ENCODE measurements at regions not wholly inside any gene's neighbourhood (a gene's known extent, or its start where the extent isn't known, plus 50 kb on each side); places are given as distances from the start of the nearest gene placed in this dataset.

DNA sequence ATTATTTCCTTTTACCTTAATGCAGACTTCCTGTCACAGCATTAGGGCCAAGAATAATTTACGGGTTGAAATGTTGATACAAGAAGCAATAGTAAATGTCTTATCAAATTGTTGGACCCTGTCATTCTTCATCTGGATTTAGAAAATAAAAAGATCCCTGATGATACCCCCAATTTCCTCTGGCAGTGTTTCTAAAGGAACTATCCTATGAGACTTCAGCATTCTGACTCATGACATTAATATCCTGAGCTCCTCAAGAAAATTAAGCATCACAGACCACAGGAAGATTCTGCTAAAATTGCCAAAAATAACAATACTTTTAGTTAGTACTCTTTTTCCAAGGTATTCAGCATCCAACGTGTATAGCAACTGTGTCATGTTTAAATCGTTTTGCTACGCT is 490.5 kb upstream of the ANKRD30A start:
- H3K4me1 ChIP-seq (ENCODE audit: control insufficient read depth, insufficient read depth, low read length), result no peaks in the 10 kb centered on the region
- no peak overlapping the region for H3K27ac ChIP-seq (ENCODE audit: low read depth, low read length)
- peaks cover 7% of the 10 kb centered on the region; the same call in 1 of the 2 replicates for H3K9me3 ChIP-seq (ENCODE audit: control insufficient read depth, insufficient read depth, low read depth, low read length)
- H3K4me3 ChIP-seq (ENCODE audit: low read depth, low read length), result no peak overlapping the region
- H3K27me3 ChIP-seq (ENCODE audit: control insufficient read depth, insufficient read depth, low read length), result no peaks in the 10 kb centered on the region
- no peaks in the 10 kb centered on the region for H3K36me3 ChIP-seq (ENCODE audit: control insufficient read depth, insufficient read depth, low read length)
- H3K9ac ChIP-seq (ENCODE audit: low read length), result no peak overlapping the region

DNA sequence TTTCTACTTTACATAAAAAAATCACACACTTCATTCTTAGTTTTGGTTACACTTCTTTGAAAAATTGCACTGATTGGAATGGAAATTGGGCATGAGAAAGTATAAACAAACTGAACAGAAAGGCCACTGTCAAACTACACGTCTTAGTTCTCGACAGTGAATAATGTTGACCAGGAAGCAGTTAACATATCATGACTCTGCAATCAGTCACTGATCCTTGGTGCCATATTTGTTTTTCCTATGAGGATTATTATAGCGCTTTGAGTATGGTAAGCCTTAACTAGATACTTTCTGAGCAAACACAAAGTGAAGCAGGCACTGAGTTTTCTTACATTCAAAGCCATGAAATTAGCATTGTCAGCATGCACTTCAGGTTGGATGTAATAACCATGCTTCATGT is 495.1 kb upstream of the ANKRD30A start:
- no peak overlapping the region for H3K27ac ChIP-seq (ENCODE audit: low read depth, low read length)
- H3K4me1 ChIP-seq (ENCODE audit: control insufficient read depth, insufficient read depth, low read length), result no peaks in the 10 kb centered on the region
- H3K27me3 ChIP-seq (ENCODE audit: control insufficient read depth, insufficient read depth, low read length), result no peaks in the 10 kb centered on the region
- no peaks in the 10 kb centered on the region for H3K36me3 ChIP-seq (ENCODE audit: control insufficient read depth, insufficient read depth, low read length)
- no peak overlapping the region for H3K4me3 ChIP-seq (ENCODE audit: low read depth, low read length)
- H3K9ac ChIP-seq (ENCODE audit: low read length), result no peak overlapping the region
- H3K9me3 ChIP-seq (ENCODE audit: control insufficient read depth, insufficient read depth, low read depth, low read length), result peaks cover 7% of the 10 kb centered on the region; the same call in 1 of the 2 replicates

DNA sequence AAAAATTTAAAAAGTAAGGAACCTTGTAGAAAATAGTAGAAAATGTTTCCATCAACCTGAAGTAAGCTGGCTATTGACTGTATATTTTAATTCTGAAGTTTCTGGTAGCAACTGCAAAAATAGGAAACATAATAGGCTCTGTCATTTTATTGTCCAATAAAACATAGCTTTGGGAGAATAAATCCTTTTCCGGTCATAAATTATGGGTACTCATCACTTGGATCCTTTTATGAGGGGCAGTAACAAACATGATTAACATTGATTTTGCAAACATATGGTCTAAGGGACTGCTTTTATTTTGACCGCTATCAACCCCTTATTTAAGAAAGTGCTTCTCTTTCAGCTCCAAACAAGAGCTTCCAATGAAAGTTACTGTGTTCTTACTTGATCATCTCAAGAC is 495.9 kb upstream of the ANKRD30A start:
- no peaks in the 10 kb centered on the region for H3K27me3 ChIP-seq (ENCODE audit: control insufficient read depth, insufficient read depth, low read length)
- peaks cover 7% of the 10 kb centered on the region; the same call in 1 of the 2 replicates for H3K9me3 ChIP-seq (ENCODE audit: control insufficient read depth, insufficient read depth, low read depth, low read length)
- no peak overlapping the region for H3K9ac ChIP-seq (ENCODE audit: low read length)
- H3K36me3 ChIP-seq (ENCODE audit: control insufficient read depth, insufficient read depth, low read length), result no peaks in the 10 kb centered on the region
- H3K4me3 ChIP-seq (ENCODE audit: low read depth, low read length), result no peak overlapping the region
- no peak overlapping the region for H3K27ac ChIP-seq (ENCODE audit: low read depth, low read length)
- H3K4me1 ChIP-seq (ENCODE audit: control insufficient read depth, insufficient read depth, low read length), result no peaks in the 10 kb centered on the region

DNA sequence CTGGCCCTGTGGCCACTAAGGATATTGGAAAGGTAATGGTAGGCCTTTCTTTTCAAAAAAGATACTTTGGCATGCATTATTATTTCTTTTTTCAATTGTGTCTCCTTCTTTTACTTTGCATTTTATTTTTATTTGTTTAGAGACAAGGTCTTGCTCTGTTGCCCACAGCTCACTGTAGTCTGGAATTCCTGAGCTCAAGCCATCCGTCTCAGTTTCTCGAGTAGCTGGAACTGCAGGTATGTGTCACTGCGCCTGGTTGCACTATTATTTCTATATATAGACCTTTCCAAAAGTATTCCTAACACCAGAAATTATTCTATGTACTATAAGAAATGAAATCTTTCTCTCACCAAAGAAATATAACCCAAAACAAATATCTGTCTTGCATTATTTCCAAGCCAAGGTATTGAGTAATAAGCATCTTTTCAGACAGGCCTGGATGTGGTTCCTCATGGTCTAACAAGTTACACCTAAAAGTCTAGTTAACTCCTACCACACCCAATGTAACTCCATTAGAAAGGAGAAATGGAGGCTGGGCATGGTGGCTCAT is 500.8 kb upstream of the ANKRD30A start:
- Histone ChIP-seq H3K9me3 (ENCODE audit: control insufficient read depth, insufficient read depth, low read depth, low read length) (no peaks in the 10 kb centered on the region; the same call in 1 of the 2 replicates), H3K9ac (ENCODE audit: low read length) (no peak overlapping the region), H3K4me1 (ENCODE audit: control insufficient read depth, insufficient read depth, low read length) (no peaks in the 10 kb centered on the region), H3K36me3 (ENCODE audit: control insufficient read depth, insufficient read depth, low read length) (no peaks in the 10 kb centered on the region), H3K27ac (ENCODE audit: low read depth, low read length) (no peak overlapping the region), H3K4me3 (ENCODE audit: low read depth, low read length) (no peak overlapping the region), H3K27me3 (ENCODE audit: control insufficient read depth, insufficient read depth, low read length) (no peaks in the 10 kb centered on the region)

DNA sequence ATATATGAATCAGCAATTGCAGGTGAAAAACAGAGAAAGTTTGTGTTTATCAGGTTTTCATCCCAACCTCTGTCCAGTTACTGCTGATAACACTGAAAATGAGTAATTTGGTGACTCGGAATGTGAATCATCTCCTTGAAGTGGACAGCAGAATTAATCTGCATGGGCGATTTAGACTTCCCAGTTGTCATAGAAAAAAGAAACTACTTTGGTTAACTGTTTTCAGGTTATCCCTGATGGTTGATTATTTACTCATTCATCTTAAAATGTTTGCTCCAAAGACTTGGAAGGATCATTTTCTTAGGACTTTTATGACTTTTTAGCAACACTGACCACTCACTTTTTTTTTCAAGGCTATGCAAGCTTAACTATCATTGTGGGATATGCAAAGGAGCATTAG is 504.1 kb upstream of the ANKRD30A start:
- Histone ChIP-seq H3K36me3 (ENCODE audit: control insufficient read depth, insufficient read depth, low read length) (no peaks in the 10 kb centered on the region), H3K4me1 (ENCODE audit: control insufficient read depth, insufficient read depth, low read length) (no peaks in the 10 kb centered on the region), H3K27me3 (ENCODE audit: control insufficient read depth, insufficient read depth, low read length) (no peaks in the 10 kb centered on the region), H3K9me3 (ENCODE audit: control insufficient read depth, insufficient read depth, low read depth, low read length) (no peaks in the 10 kb centered on the region; the same call in 1 of the 2 replicates), H3K4me3 (ENCODE audit: low read depth, low read length) (no peak overlapping the region), H3K27ac (ENCODE audit: low read depth, low read length) (no peak overlapping the region), H3K9ac (ENCODE audit: low read length) (no peak overlapping the region)

DNA sequence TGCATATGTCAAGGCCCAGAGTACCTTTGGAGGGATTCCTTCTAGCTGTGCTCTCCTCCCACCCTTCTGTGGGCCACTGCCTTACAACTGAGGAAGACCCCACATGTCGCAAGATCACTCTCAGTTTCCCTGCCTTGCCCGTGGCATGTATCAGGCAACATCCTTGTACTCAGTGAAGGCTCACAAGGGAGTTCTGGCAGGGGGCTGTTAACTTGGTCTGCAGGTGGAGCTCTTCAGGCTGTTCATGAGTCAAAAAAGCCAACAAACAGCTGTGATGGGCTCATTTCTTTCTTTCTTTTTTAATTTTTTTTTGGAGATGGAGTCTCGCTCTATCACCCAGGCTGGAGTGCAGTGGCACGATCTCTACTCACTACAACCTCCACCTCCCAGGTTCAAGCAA is 513.0 kb upstream of the ANKRD30A start:
- Histone ChIP-seq H3K9me3 (ENCODE audit: control insufficient read depth, insufficient read depth, low read depth, low read length) (no peaks in the 10 kb centered on the region), H3K36me3 (ENCODE audit: control insufficient read depth, insufficient read depth, low read length) (no peaks in the 10 kb centered on the region), H3K9ac (ENCODE audit: low read length) (no peak overlapping the region), H3K4me3 (ENCODE audit: low read depth, low read length) (no peak overlapping the region), H3K4me1 (ENCODE audit: control insufficient read depth, insufficient read depth, low read length) (no peaks in the 10 kb centered on the region), H3K27ac (ENCODE audit: low read depth, low read length) (no peak overlapping the region), H3K27me3 (ENCODE audit: control insufficient read depth, insufficient read depth, low read length) (no peaks in the 10 kb centered on the region)

DNA sequence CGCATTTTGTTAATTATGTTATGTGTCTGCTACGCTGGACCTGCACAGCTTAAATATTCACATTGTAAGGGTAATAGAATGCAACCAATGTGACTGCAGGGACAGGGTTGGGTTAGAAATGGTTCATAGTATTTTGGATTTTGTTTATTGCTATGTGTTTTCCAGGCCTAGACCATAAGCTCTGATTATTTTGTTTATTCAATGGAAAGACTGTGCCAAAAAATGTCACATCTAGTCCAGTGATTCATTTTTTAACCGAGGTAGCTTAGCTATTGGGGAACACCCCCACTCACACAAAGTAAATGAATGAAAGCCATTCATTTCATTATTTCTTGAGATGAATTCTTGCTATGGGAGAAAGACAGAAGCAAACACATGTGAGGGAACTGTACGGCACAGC is 516.5 kb upstream of the ANKRD30A start:
- Histone ChIP-seq H3K27me3 (ENCODE audit: control insufficient read depth, insufficient read depth, low read length) (no peaks in the 10 kb centered on the region), H3K27ac (ENCODE audit: low read depth, low read length) (no peak overlapping the region), H3K4me3 (ENCODE audit: low read depth, low read length) (no peak overlapping the region), H3K36me3 (ENCODE audit: control insufficient read depth, insufficient read depth, low read length) (no peaks in the 10 kb centered on the region), H3K9me3 (ENCODE audit: control insufficient read depth, insufficient read depth, low read depth, low read length) (no peaks in the 10 kb centered on the region), H3K9ac (ENCODE audit: low read length) (no peak overlapping the region), H3K4me1 (ENCODE audit: control insufficient read depth, insufficient read depth, low read length) (no peaks in the 10 kb centered on the region)

DNA sequence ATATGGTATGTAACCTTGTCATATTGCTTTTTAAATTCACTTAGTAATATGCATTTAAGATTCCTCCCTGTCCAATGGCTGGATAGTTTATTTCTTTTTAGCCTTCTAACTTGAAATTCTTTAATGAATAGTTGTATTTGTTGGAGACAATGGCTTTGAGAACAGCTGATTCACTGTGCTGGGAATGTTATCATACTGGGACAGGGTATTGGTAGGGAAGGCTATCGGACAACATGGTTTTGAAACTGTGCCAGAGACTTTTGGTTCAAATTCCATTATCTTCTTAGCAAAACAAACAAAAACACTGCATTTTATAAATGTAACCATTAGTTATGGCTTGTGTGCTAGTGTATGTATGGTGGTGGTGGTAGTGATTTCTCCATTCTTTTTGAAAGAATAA is 517.1 kb upstream of the ANKRD30A start:
- Histone ChIP-seq H3K27ac (ENCODE audit: low read depth, low read length) (no peak overlapping the region), H3K36me3 (ENCODE audit: control insufficient read depth, insufficient read depth, low read length) (no peaks in the 10 kb centered on the region), H3K27me3 (ENCODE audit: control insufficient read depth, insufficient read depth, low read length) (no peaks in the 10 kb centered on the region), H3K9ac (ENCODE audit: low read length) (no peak overlapping the region), H3K4me3 (ENCODE audit: low read depth, low read length) (no peak overlapping the region), H3K9me3 (ENCODE audit: control insufficient read depth, insufficient read depth, low read depth, low read length) (no peaks in the 10 kb centered on the region), H3K4me1 (ENCODE audit: control insufficient read depth, insufficient read depth, low read length) (no peaks in the 10 kb centered on the region)

DNA sequence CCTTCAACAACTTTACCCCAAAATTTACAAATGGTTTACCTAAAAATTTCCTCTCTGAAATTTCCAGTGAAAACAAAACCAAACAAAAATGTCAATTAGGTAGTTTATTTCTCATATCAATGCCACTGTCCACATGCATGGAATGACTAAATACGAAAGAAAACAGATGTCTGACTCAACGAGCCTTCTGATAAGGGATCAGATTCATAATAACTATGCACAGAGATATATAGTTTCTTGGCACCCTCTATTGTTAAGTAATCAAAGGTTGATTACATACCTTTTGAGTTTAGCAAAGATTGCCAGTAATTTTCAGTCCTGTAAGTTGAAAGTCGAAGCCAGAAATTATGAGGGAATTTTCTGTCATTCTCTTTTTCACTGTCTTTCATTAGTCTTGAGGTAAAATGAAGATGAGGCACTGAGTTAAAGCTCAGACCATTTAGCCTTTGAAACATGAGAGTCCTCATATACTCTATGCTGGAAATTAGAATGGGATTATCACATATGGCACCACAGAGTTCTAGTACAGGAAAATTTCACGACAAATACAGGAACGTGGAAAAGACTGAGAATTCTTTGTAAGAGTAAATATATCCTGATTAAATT is 519.1 kb upstream of the ANKRD30A start:
- no peaks in the 10 kb centered on the region for H3K4me1 ChIP-seq (ENCODE audit: control insufficient read depth, insufficient read depth, low read length)
- no peaks in the 10 kb centered on the region for H3K27me3 ChIP-seq (ENCODE audit: control insufficient read depth, insufficient read depth, low read length)
- no peak overlapping the region for H3K27ac ChIP-seq (ENCODE audit: low read depth, low read length)
- no peak overlapping the region for H3K9ac ChIP-seq (ENCODE audit: low read length)
- no peaks in the 10 kb centered on the region for H3K9me3 ChIP-seq (ENCODE audit: control insufficient read depth, insufficient read depth, low read depth, low read length)
- H3K36me3 ChIP-seq (ENCODE audit: control insufficient read depth, insufficient read depth, low read length), result no peaks in the 10 kb centered on the region
- H3K4me3 ChIP-seq (ENCODE audit: low read depth, low read length), result no peak overlapping the region

DNA sequence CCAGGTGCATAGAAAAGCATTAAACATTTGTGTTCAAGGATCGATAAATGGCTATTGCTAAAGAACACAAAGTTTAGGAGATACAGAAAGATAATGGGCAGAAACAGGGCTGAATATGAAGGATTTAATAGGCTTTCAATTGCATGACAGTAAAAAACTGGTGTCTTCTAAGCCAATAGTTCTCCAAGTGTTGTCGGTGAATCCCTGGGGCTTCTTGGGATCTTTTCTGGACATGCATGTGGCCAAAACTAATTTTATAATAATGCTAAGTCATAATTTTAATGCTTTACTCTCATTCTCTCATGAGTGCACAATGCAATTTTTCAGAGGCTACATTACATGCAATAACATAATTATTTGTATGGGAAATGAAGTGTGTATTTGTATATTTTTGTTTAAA is 521.1 kb upstream of the ANKRD30A start:
- Histone ChIP-seq H3K4me3 (ENCODE audit: low read depth, low read length) (no peak overlapping the region), H3K27me3 (ENCODE audit: control insufficient read depth, insufficient read depth, low read length) (no peaks in the 10 kb centered on the region), H3K9ac (ENCODE audit: low read length) (no peak overlapping the region), H3K27ac (ENCODE audit: low read depth, low read length) (no peak overlapping the region), H3K9me3 (ENCODE audit: control insufficient read depth, insufficient read depth, low read depth, low read length) (no peaks in the 10 kb centered on the region), H3K36me3 (ENCODE audit: control insufficient read depth, insufficient read depth, low read length) (no peaks in the 10 kb centered on the region), H3K4me1 (ENCODE audit: control insufficient read depth, insufficient read depth, low read length) (no peaks in the 10 kb centered on the region)

DNA sequence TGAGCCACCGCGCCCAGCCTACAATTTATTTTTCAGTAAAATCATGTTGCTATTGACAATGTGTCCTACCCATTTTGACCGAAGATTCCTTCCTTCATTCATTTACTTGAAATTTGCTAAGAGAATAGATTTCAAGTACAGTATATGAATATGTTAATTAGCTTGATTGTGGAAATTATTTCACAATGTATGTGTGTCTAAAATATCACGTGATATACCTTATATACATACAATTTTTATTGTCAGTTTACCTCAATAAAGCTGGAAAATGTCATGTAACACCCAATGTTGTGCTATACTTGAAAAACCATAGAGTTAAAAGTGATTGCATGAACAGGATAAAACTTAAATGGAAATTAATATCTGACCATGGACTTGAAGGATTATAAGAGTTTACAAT is 521.7 kb upstream of the ANKRD30A start:
- Histone ChIP-seq H3K9me3 (ENCODE audit: control insufficient read depth, insufficient read depth, low read depth, low read length) (no peaks in the 10 kb centered on the region), H3K9ac (ENCODE audit: low read length) (no peak overlapping the region), H3K4me3 (ENCODE audit: low read depth, low read length) (no peak overlapping the region), H3K27me3 (ENCODE audit: control insufficient read depth, insufficient read depth, low read length) (no peaks in the 10 kb centered on the region), H3K4me1 (ENCODE audit: control insufficient read depth, insufficient read depth, low read length) (no peaks in the 10 kb centered on the region), H3K27ac (ENCODE audit: low read depth, low read length) (no peak overlapping the region), H3K36me3 (ENCODE audit: control insufficient read depth, insufficient read depth, low read length) (no peaks in the 10 kb centered on the region)

Measured in HUES6 (cell line).